GM19238 (cell line): ENCODE measurements at regions not wholly inside any gene's neighbourhood (a gene's known extent, or its start where the extent isn't known, plus 50 kb on each side); places are given as distances from the start of the nearest gene placed in this dataset.
A peak's percentile ranks its signal among the peaks of the same experiment; 100 is the strongest.
"Not testable (repeated sequence)": the region's sequence is repeated elsewhere in the genome, so short reads cannot be mapped to it uniquely, and the experiment has no call there.

Experiments used
- DNase-seq: peaks from one replicate; pipeline ENCODE4 v3.0.0; 2011; ENCODE audit warnings: low spot score; ENCODE audit not compliant: insufficient read length

DNA sequence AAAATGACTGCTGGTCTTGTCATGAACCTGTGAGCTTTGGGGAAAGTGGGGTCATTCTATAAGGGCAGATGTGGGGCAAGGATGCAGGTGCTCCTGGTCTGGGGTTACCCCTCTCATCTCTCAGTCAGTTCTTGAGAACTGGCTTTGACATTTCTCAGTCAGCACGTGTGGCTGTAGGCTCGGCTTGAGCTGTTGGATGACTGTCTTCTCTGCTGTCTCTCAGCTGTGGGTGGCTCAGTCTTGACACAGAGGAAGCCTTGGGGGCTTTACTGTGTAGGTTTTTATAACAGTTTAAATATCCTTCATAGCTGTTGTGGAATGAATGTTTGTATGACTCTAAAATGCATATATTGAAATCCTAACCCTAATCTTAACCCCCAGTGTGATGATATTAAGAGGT, 296.4 kb upstream of the CELF4 start:
- no peak for DNase-seq

DNA sequence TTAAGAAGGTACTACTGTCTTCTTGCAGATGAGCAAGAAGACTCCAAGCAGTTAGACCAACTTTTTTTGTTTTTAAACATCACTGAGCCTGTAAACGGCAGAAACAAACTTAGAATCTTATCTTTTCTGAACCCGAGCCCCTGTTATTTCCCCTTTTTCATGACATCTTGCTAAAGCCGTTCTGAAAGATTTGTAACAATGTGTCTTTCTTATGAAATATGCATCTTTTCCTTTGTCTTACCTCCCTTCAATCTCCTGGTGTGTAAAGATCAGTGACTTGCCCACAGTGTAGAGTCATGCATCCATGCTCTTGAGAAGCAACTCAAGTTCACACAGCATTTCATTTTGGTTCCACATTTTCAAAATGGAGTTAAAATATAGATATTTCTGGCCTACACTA, 288.8 kb upstream of the CELF4 start:
- DNase-seq: no peak

DNA sequence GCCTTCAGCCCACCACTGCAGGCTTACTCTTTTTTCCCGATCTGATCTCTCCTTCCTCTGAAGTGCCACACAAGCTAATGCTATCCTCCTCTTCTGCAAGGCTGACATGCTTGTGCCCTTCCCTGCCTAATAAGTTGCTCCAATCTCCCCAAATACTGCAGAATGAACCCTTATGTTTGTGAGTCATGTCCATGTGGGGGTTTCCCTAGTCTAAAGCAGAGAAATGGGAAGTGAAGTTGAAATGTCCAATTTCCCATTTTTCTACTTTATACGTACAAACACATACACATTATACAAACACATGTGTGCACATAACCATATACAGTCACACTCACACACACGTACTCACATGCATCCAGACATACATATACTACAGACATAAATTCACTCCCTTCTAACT, 288.1 kb upstream of the CELF4 start:
- no peak for DNase-seq

DNA sequence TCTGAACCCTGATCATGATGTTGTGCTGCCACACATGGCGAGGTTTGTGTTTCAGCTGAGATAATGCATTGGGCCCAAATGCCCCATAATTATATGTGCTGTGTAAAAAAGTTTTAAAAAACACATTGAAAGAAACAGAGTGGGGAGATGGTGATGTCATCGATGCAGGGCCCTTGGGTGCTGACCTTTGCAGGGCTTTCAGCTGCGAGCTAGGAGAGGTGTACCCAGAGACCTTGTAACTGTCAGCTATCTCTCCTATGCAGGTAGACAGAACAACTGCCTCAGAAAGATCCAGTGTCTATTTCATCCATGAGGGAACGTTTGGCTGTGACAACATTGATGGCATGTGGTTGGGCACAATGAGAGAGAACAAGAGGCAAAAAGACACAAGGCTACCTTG, 286.9 kb upstream of the CELF4 start:
- DNase-seq: no peak

GRCh38 chr18:37847544-37847943, 281.9 kb upstream of the CELF4 start:
- DNase-seq: no peak

GRCh38 chr18:37846996-37847395, 281.4 kb upstream of the CELF4 start:
- no peak for DNase-seq

GRCh38 chr18:37845498-37845897, 279.9 kb upstream of the CELF4 start:
- DNase-seq: no peak

GRCh38 chr18:37844209-37844970, 278.8 kb upstream of the CELF4 start:
- no peak for DNase-seq

DNA sequence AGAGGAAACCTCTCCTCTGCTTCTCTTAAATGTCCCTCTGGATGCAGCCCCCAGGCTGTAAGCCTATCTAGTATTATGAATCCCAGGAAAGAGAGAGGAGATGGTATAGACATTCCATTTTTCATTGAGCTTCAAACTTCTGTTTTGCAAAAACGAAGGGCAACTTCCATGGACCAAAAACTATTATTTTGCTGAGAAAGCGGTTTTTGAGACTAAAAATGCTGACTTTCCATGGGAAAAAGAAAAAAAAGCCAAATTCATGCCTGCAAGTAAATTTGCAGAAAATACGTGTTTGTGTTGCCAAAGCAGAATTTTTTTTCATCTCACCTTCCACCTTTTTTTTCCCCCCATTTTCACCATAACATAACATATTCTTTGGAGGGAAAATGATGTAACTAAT, 272.5 kb upstream of the CELF4 start:
- DNase-seq: no peak

- no peak for DNase-seq
Observed at GRCh38 chr18:37836071-37836970, 270.7 kb upstream of the CELF4 start.

- not testable (repeated sequence) for DNase-seq
Observed at GRCh38 chr18:37832010-37832695, 266.6 kb upstream of the CELF4 start.

DNA sequence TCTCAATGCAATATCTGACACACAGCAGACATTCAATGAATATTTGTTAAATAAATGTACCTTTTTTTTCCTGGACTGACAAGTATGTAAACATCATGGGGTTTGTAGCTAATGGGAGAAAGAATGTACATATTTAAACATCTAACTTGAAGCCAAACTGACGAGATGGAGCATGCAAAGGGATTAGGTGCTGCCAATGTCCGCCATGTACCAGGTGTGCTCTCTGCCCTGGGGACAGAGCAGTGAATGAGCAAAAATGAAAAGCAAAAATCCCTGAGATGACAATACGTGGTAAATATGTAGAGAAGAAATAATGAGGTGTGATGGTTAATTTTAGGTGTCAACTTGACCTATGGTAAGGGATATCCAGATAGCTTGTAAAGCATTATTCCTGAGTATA, 247.4 kb upstream of the CELF4 start:
- DNase-seq: no peak

- no peak for DNase-seq
Observed at GRCh38 chr18:37805773-37806404, 240.3 kb upstream of the CELF4 start.

DNA sequence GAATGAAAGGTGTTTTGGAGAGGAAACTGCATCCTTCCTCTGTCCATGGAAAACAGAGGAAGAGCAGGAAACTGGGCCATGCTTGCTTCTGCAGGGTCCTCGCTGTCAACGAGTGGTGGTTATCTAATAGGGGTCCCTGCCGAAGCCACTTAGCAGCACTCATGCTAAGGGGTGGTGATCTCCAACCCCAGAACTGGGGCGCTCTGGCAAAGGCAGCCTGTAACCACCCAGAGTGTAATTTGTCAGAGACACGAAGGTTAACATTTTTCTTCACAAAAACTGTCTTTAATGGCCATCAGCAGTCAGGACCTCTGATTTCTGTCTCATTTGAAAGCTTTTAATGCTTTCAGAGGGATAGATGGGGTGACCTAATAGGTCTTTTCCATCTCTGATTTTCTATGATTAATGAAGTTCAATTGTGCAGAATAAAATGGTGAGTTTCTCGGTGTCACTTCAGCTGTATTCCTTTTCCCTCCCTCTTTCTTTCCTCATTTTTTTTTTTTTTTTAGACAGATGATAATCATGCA, 231.3 kb upstream of the CELF4 start:
- no peak for DNase-seq

DNA sequence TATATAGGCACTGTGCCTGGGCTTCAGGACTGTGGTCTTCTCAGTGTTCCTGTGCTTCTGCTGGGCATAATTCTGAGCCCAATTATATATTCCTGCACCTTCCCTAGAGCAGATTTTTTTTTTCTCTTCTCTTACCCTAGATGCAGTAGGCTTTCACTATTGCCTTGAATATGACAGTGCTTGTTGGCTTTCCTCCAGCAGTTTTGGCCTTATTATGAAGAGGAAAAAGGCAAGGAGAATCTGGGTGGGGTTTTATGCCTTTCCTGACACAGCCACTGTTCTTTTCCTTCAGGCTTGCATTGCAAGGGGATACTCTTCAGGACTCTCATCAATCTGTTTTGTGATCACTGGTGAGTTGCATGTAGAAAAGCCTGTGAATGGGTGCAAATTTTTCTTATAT, 221.9 kb upstream of the CELF4 start:
- no peak for DNase-seq

DNA sequence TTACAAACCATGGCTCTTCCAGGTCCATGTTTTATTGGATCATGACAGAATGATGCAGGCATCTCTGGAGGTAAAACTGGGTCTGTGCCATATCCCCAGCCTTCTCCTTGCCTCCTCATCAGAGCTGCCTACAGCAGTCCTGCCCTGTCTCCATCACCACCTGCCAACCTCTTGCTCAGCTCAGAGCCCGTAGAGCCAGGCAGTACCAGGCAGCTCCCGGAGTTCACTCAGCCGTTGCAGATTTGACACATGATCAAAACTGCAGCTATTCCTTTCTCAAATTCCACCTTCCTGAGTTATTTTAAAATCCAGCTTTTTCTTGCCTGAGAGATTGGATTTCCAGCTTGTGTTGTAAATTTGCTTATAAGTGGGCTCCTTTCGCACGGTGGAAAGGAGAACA, 218.2 kb upstream of the CELF4 start:
- DNase-seq: no peak

DNA sequence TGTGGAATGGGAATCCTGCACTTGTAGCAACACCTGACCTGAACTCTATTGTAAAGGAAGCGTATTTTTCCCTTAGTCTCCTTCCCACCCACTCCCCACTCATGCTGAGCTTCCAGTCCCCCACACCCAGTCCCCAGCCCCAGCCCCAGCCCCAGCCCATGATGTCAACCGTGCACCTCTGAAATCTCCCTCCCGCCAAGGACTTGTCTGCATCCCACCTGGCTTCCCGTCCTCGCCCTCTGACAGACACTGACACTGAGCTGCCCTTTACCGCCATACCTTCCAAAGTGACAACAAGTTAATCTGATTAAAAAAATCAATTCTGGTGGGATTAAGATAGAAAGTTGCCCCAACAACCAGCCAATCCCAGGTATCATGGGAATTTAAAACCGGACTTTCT, 213.6 kb upstream of the CELF4 start:
- no peak for DNase-seq

- peak; percentile 28 for DNase-seq
Observed at GRCh38 chr18:37778417-37779165, 213.0 kb upstream of the CELF4 start.

DNA sequence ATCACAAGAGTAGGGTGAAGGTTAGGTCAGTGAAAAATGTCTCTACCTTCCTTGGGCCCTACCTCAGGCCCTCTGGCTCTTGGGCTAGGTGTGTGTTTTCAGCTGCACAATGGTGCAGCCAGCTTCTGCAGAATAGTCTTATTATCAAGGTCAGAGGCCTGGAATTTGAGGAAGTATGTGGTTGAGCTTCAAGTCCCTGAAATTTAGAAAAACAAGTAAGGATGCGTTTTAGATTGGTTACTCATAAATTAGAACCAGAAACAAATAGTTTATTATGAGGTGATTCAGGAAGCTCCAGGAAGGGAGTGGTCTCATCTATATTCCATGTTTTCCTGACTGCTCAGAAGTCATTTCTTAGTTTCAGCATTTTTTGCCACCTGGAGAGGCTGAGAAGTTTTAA, 204.2 kb upstream of the CELF4 start:
- DNase-seq: no peak

- DNase-seq: no peak
Observed at GRCh38 chr18:37764541-37765288, 199.1 kb upstream of the CELF4 start.
